ENCODE measurements at regions not wholly inside any gene's neighbourhood (a gene's known extent, or its start where the extent isn't known, plus 50 kb on each side); places are given as distances from the start of the nearest gene placed in this dataset.

- DNase-seq: no peak
- in situ Hi-C loops (cut with HindIII; ENCODE audit: low pct_ligation_motif_present, low pct_unique_long_range_greater_than_20kb, low sequenced_read_pairs): no loop called here
These were observed 66.1 kb downstream of the LEPR start for GRCh38 chr1:65486613-65487012.

GRCh38 chr1:65489481-65489880 is 69.0 kb downstream of the LEPR start:
- in situ Hi-C loops (cut with HindIII; ENCODE audit: low pct_ligation_motif_present, low pct_unique_long_range_greater_than_20kb, low sequenced_read_pairs): no loop called here
- no peak for DNase-seq

GRCh38 chr1:65490231-65491009 is 70.0 kb downstream of the LEPR start:
- in situ Hi-C loops (cut with HindIII; ENCODE audit: low pct_ligation_motif_present, low pct_unique_long_range_greater_than_20kb, low sequenced_read_pairs): no loop called here
- DNase-seq: no peak

GRCh38 chr1:65491472-65491871 is 71.0 kb downstream of the LEPR start:
- in situ Hi-C loops (cut with HindIII; ENCODE audit: low pct_ligation_motif_present, low pct_unique_long_range_greater_than_20kb, low sequenced_read_pairs): no loop called here
- DNase-seq: no peak

GRCh38 chr1:65493802-65494201 is 73.3 kb downstream of the LEPR start:
- DNase-seq: no peak
- in situ Hi-C loops (cut with HindIII; ENCODE audit: low pct_ligation_motif_present, low pct_unique_long_range_greater_than_20kb, low sequenced_read_pairs): no loop called here

GRCh38 chr1:65494671-65495070 is 74.2 kb downstream of the LEPR start:
- in situ Hi-C loops (cut with HindIII; ENCODE audit: low pct_ligation_motif_present, low pct_unique_long_range_greater_than_20kb, low sequenced_read_pairs): no loop called here
- DNase-seq: no peak

GRCh38 chr1:65495137-65495536 is 74.7 kb downstream of the LEPR start:
- in situ Hi-C loops (cut with HindIII; ENCODE audit: low pct_ligation_motif_present, low pct_unique_long_range_greater_than_20kb, low sequenced_read_pairs): no loop called here
- DNase-seq: no peak

- in situ Hi-C loops (cut with HindIII; ENCODE audit: low pct_ligation_motif_present, low pct_unique_long_range_greater_than_20kb, low sequenced_read_pairs): no loop called here
- DNase-seq: no peak
These were observed 76.9 kb downstream of the LEPR start for GRCh38 chr1:65497256-65497830.

- no peak for DNase-seq
- in situ Hi-C loops (cut with HindIII; ENCODE audit: low pct_ligation_motif_present, low pct_unique_long_range_greater_than_20kb, low sequenced_read_pairs): no loop called here
These were observed 83.0 kb downstream of the LEPR start for GRCh38 chr1:65503427-65503826.

- in situ Hi-C loops (cut with HindIII; ENCODE audit: low pct_ligation_motif_present, low pct_unique_long_range_greater_than_20kb, low sequenced_read_pairs): no loop called here
- no peak for DNase-seq
These were observed 83.8 kb downstream of the LEPR start for GRCh38 chr1:65504263-65504662.

GRCh38 chr1:65505547-65506300 is 85.3 kb downstream of the LEPR start:
- in situ Hi-C loops (cut with HindIII; ENCODE audit: low pct_ligation_motif_present, low pct_unique_long_range_greater_than_20kb, low sequenced_read_pairs): no loop called here
- DNase-seq: no peak

- no peak for DNase-seq
- in situ Hi-C loops (cut with HindIII; ENCODE audit: low pct_ligation_motif_present, low pct_unique_long_range_greater_than_20kb, low sequenced_read_pairs): no loop called here
These were observed 87.6 kb downstream of the LEPR start for GRCh38 chr1:65508051-65508450.

GRCh38 chr1:65509912-65510680 is 89.6 kb downstream of the LEPR start:
- DNase-seq: peak; percentile 15
- in situ Hi-C loops (cut with HindIII; ENCODE audit: low pct_ligation_motif_present, low pct_unique_long_range_greater_than_20kb, low sequenced_read_pairs): no loop called here

GRCh38 chr1:65510961-65511360 is 90.5 kb downstream of the LEPR start:
- in situ Hi-C loops (cut with HindIII; ENCODE audit: low pct_ligation_motif_present, low pct_unique_long_range_greater_than_20kb, low sequenced_read_pairs): no loop called here
- DNase-seq: no peak

GRCh38 chr1:65512383-65512782 is 91.9 kb downstream of the LEPR start:
- no peak for DNase-seq

GRCh38 chr1:65512967-65513780 is 92.7 kb downstream of the LEPR start:
- DNase-seq: no peak
- in situ Hi-C loops (cut with HindIII; ENCODE audit: low pct_ligation_motif_present, low pct_unique_long_range_greater_than_20kb, low sequenced_read_pairs): no loop called here

More at GRCh38 chr1:65512383-65512782, 91.9 kb downstream of the LEPR start:
- in situ Hi-C loops (cut with HindIII; ENCODE audit: low pct_ligation_motif_present, low pct_unique_long_range_greater_than_20kb, low sequenced_read_pairs): no loop called here

GRCh38 chr1:65514041-65514440 is 93.6 kb downstream of the LEPR start:
- DNase-seq: no peak

GRCh38 chr1:65524931-65525265 is 104.4 kb downstream of the LEPR start:
- in situ Hi-C loops (cut with HindIII; ENCODE audit: low pct_ligation_motif_present, low pct_unique_long_range_greater_than_20kb, low sequenced_read_pairs): no loop called here
- no peak for DNase-seq

More at GRCh38 chr1:65514041-65514440, 93.6 kb downstream of the LEPR start:
- in situ Hi-C loops (cut with HindIII; ENCODE audit: low pct_ligation_motif_present, low pct_unique_long_range_greater_than_20kb, low sequenced_read_pairs): no loop called here

Data from ACHN (cell line).